ENCODE measurements at regions not wholly inside any gene's neighbourhood (a gene's known extent, or its start where the extent isn't known, plus 50 kb on each side); places are given as distances from the start of the nearest gene placed in this dataset.

DNA sequence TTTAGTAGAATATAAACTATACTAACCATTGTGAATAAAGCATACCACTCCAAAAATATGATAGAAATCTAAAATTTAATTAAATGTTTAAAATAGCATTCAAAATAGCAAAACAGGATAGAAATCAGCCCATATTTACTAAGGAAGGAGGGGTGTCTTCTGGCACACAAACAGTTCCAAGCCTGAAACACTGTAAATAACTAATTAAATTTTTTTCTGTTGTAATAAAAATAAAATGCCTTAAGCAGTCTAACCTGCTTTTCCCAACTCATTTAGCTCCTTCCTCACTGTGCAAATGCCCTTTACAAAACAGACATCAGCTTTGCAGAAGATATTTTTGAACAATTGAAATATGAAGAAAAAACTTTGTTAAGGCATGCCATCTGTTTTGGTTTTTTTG is 707.1 kb upstream of the USP15 start:
- TF ChIP-seq EZH2phosphoT487 (IDR thresholded peaks at IDR 0.05; ENCODE audit: low read depth) = no peak
- TF ChIP-seq, protein P1, sequence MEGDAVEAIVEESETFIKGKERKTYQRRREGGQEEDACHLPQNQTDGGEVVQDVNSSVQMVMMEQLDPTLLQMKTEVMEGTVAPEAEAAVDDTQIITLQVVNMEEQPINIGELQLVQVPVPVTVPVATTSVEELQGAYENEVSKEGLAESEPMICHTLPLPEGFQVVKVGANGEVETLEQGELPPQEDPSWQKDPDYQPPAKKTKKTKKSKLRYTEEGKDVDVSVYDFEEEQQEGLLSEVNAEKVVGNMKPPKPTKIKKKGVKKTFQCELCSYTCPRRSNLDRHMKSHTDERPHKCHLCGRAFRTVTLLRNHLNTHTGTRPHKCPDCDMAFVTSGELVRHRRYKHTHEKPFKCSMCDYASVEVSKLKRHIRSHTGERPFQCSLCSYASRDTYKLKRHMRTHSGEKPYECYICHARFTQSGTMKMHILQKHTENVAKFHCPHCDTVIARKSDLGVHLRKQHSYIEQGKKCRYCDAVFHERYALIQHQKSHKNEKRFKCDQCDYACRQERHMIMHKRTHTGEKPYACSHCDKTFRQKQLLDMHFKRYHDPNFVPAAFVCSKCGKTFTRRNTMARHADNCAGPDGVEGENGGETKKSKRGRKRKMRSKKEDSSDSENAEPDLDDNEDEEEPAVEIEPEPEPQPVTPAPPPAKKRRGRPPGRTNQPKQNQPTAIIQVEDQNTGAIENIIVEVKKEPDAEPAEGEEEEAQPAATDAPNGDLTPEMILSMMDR (IDR thresholded peaks at IDR 0.05; ENCODE audit: low read depth, low read length) = no peak
- H3K9me3 ChIP-seq (ENCODE audit: insufficient read depth, low read length) = no peaks in the 10 kb centered on the region
- H3K27ac ChIP-seq (ENCODE audit: low read length) = no peak overlapping the region
- no peaks in the 10 kb centered on the region for H3K79me2 ChIP-seq (ENCODE audit: low read length)
- H3K4me1 ChIP-seq (ENCODE audit: low read length) = no peaks in the 10 kb centered on the region
- H3K36me3 ChIP-seq (replicated peaks; ENCODE audit: low read depth, low read length) = no peaks in the 10 kb centered on the region
- no peak overlapping the region for H3K4me3 ChIP-seq (ENCODE audit: low read length)
- no peak overlapping the region for H3K4me2 ChIP-seq (ENCODE audit: low read length)
- no peak overlapping the region for H2AFZ ChIP-seq (ENCODE audit: low read depth, low read length)
- H3K9ac ChIP-seq (ENCODE audit: low read length) = no peak overlapping the region
- H3K27me3 ChIP-seq (ENCODE audit: low read depth, low read length) = no peaks in the 10 kb centered on the region
- no peaks in the 10 kb centered on the region for H4K20me1 ChIP-seq (ENCODE audit: insufficient read depth, low read length)

DNA sequence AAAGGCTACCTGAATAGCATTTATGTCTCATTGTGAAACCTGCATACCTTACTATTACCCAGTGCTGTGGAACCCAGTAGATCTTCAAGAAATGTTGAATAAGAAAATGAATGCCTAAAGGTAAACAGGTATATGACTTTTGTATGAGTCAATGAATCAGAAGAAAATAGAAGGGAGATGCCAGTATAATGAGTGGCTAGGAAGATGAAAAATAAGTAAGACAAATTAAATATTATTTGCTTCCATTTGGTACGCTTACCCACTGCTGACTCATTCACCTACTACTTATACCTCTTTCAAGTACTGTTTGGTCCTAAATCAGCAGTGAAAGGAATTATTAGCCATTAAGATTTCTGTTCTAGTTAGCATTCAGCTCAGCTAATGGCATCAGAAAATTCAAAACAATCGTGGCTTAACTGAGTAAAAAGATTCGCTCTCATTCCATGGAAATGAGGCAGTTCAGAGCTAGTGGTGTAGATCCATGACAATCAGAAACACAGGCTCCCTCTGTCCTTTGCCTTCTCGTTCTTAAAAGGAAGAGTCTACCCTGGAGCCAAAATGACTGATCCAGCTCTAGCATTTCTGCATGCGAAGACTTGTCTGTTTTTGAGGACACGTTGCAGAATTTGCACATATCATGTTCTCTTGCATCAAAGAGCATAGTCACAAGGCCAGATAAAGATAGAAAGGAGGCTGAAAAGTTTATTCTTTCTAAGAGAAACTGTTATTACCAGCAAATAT is 705.8 kb upstream of the USP15 start:
- Histone ChIP-seq H3K27me3 (ENCODE audit: low read depth, low read length) (no peaks in the 10 kb centered on the region), H3K79me2 (ENCODE audit: low read length) (no peaks in the 10 kb centered on the region)

DNA sequence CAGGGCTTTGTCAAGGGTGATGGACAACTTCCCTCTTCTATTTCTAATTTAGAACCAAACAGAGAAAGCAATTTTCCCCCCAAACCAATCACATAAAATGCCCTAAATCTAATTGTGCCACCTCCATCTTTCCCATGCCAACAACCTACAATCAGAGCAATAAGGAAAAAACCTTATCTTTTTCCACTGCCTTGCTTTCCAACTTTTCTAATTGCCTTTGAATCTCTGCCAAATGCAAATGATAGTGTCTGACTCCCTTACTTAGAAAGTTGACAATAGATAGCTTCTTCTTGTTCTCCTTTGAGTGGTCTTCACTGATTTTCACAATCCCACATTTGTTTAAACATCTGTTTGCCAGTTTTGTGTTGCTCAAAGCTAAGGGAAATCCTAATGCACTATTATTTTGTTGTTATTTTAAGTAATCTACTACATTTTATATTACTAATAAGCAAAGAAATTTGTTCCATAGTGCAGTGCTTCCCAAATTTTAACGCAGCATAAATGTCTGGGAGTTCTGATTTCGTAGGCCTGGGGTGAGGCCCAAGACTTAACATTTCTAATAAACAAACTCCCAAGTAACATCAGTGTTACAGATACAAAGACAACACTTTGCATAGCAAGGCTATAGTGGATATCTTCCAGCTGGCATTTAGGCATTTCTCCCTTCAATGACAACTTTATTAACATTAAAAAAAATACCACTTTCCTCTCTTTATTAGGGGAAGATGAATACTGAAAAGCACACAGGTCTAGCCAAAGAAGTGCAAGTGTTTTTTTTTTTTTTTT is 696.3 kb upstream of the USP15 start:
- no peak overlapping the region for H2AFZ ChIP-seq (ENCODE audit: low read depth, low read length)
- no peak for TF ChIP-seq EZH2phosphoT487 (IDR thresholded peaks at IDR 0.05; ENCODE audit: low read depth)
- TF ChIP-seq, protein P1 (IDR thresholded peaks at IDR 0.05; ENCODE audit: low read depth, low read length) = no peak
- no peak overlapping the region for H3K9ac ChIP-seq (ENCODE audit: low read length)

More for the DNA sequence above, 705.8 kb upstream of the USP15 start:
- Histone ChIP-seq H3K4me1 (ENCODE audit: low read length) (no peaks in the 10 kb centered on the region), H3K4me3 (ENCODE audit: low read length) (no peak overlapping the region), H3K27ac (ENCODE audit: low read length) (no peak overlapping the region), H3K9ac (ENCODE audit: low read length) (no peak overlapping the region), H4K20me1 (ENCODE audit: insufficient read depth, low read length) (no peaks in the 10 kb centered on the region), H3K9me3 (ENCODE audit: insufficient read depth, low read length) (no peaks in the 10 kb centered on the region), H3K4me2 (ENCODE audit: low read length) (no peak overlapping the region), H2AFZ (ENCODE audit: low read depth, low read length) (no peak overlapping the region), H3K36me3 (replicated peaks; ENCODE audit: low read depth, low read length) (no peaks in the 10 kb centered on the region)
- TF ChIP-seq EZH2phosphoT487 (IDR thresholded peaks at IDR 0.05; ENCODE audit: low read depth) = no peak
- TF ChIP-seq, protein P1 (IDR thresholded peaks at IDR 0.05; ENCODE audit: low read depth, low read length) = no peak

DNA sequence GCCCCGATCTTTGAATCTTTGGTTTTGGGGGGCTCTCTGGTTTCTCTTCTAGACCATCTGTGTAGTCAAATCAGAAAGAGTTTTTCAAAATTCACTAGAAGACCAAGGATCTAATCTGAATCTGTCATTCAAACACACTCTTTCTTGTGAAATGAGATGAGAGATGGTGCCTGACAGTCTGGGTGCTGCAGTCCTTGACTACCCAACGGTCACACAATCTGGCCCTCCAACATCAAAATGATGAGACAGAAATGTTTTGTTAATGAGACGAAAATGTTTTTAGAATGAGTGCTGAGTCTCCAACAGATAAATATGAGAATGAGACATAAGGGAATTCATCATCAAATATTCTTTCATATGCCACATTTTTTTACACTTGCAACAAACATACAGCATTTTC is 695.7 kb upstream of the USP15 start:
- H3K79me2 ChIP-seq (ENCODE audit: low read length) = no peaks in the 10 kb centered on the region
- H3K9ac ChIP-seq (ENCODE audit: low read length) = no peak overlapping the region
- no peaks in the 10 kb centered on the region for H3K4me1 ChIP-seq (ENCODE audit: low read length)

More for the DNA sequence above, 696.3 kb upstream of the USP15 start:
- H3K79me2 ChIP-seq (ENCODE audit: low read length) = no peaks in the 10 kb centered on the region
- no peaks in the 10 kb centered on the region for H3K9me3 ChIP-seq (ENCODE audit: insufficient read depth, low read length)
- H3K27me3 ChIP-seq (ENCODE audit: low read depth, low read length) = no peaks in the 10 kb centered on the region
- no peak overlapping the region for H3K4me3 ChIP-seq (ENCODE audit: low read length)
- no peaks in the 10 kb centered on the region for H3K36me3 ChIP-seq (replicated peaks; ENCODE audit: low read depth, low read length)
- no peak overlapping the region for H3K27ac ChIP-seq (ENCODE audit: low read length)
- H4K20me1 ChIP-seq (ENCODE audit: insufficient read depth, low read length) = no peaks in the 10 kb centered on the region
- H3K4me2 ChIP-seq (ENCODE audit: low read length) = no peak overlapping the region
- no peaks in the 10 kb centered on the region for H3K4me1 ChIP-seq (ENCODE audit: low read length)

More for the DNA sequence above, 695.7 kb upstream of the USP15 start:
- TF ChIP-seq, protein P1 (IDR thresholded peaks at IDR 0.05; ENCODE audit: low read depth, low read length) = no peak
- TF ChIP-seq EZH2phosphoT487 (IDR thresholded peaks at IDR 0.05; ENCODE audit: low read depth) = no peak
- Histone ChIP-seq H3K36me3 (replicated peaks; ENCODE audit: low read depth, low read length) (no peaks in the 10 kb centered on the region), H3K27me3 (ENCODE audit: low read depth, low read length) (no peaks in the 10 kb centered on the region), H3K9me3 (ENCODE audit: insufficient read depth, low read length) (no peaks in the 10 kb centered on the region), H4K20me1 (ENCODE audit: insufficient read depth, low read length) (no peaks in the 10 kb centered on the region), H3K4me2 (ENCODE audit: low read length) (no peak overlapping the region), H2AFZ (ENCODE audit: low read depth, low read length) (no peak overlapping the region), H3K27ac (ENCODE audit: low read length) (no peak overlapping the region), H3K4me3 (ENCODE audit: low read length) (no peak overlapping the region)

All from OCI-LY3 (cell line).